Testis (tissue), 2 donors: ENCODE measurements at regions not wholly inside any gene's neighbourhood (a gene's known extent, or its start where the extent isn't known, plus 50 kb on each side); places are given as distances from the start of the nearest gene placed in this dataset.

Source experiments
- POLR2A ChIP-seq: fragments of 450-650 bp; IDR thresholded peaks from one replicate; pipeline ENCODE4 v1.6.1; 2017; ENCODE audit warnings: antibody characterized with exemption, mild to moderate bottlenecking, moderate library complexity
- TF ChIP-seq, protein P1 (sequence below), 3 experiments: fragments of 450-650 bp in 2 of 3; fragments of 200-600 bp in 1 of 3; sonication (generic) in 1 of 3; IDR thresholded peaks; one replicate each; pipeline ENCODE4 v1.5.1; 2016 to 2019; ENCODE audit warnings: antibody characterized with exemption in 3 of 3, mild to moderate bottlenecking in 2 of 3, moderate library complexity in 1 of 3

DNA sequence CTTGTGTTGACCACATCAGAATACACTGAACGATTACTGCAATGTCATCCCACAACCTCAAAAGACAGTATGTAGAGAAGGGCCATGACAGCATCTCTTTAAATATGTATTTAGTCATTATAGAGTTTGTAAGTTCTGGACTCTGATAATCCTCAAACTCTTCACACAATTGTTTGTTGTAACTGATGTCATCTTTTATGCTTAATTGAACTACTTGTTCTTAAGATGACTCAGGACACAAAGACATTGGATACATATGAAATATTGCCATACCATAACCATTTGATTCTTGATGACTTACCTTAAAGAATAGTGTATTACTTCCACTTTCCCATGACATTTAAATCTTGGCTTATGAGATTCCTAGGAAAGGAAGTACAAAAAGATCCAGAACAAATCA lies 347.6 kb downstream of the KLF5 start:
- TF ChIP-seq, protein P1, sequence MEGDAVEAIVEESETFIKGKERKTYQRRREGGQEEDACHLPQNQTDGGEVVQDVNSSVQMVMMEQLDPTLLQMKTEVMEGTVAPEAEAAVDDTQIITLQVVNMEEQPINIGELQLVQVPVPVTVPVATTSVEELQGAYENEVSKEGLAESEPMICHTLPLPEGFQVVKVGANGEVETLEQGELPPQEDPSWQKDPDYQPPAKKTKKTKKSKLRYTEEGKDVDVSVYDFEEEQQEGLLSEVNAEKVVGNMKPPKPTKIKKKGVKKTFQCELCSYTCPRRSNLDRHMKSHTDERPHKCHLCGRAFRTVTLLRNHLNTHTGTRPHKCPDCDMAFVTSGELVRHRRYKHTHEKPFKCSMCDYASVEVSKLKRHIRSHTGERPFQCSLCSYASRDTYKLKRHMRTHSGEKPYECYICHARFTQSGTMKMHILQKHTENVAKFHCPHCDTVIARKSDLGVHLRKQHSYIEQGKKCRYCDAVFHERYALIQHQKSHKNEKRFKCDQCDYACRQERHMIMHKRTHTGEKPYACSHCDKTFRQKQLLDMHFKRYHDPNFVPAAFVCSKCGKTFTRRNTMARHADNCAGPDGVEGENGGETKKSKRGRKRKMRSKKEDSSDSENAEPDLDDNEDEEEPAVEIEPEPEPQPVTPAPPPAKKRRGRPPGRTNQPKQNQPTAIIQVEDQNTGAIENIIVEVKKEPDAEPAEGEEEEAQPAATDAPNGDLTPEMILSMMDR (IDR thresholded peaks at IDR 0.05), result no peak
- TF ChIP-seq POLR2A, result no peak
